Gastrocnemius medialis (tissue), 4 donors: ENCODE measurements at regions not wholly inside any gene's neighbourhood (a gene's known extent, or its start where the extent isn't known, plus 50 kb on each side); places are given as distances from the start of the nearest gene placed in this dataset.

ENCODE experiments used
- POLR2A ChIP-seq, 2 donors: fragments of 450-650 bp; IDR thresholded peaks; one replicate each; pipeline ENCODE4 v1.6.1; 2017; ENCODE audit warnings: antibody characterized with exemption in 2 of 2, mild to moderate bottlenecking in 2 of 2, moderate library complexity in 2 of 2
- TF ChIP-seq, protein P1 (sequence below), 5 experiments: fragments of 450-650 bp in 3 of 5; fragments of 200-600 bp in 2 of 5; sonication (generic) in 2 of 5; IDR thresholded peaks in 4 of 5; conservative IDR thresholded peaks in 1 of 5; 1 replicate in 4 of 5; 2 replicates in 1 of 5; pipeline ENCODE4 v1.5.1; 2016 to 2019; ENCODE audit warnings: antibody characterized with exemption in 5 of 5, mild to moderate bottlenecking in 3 of 5, moderate library complexity in 3 of 5

DNA sequence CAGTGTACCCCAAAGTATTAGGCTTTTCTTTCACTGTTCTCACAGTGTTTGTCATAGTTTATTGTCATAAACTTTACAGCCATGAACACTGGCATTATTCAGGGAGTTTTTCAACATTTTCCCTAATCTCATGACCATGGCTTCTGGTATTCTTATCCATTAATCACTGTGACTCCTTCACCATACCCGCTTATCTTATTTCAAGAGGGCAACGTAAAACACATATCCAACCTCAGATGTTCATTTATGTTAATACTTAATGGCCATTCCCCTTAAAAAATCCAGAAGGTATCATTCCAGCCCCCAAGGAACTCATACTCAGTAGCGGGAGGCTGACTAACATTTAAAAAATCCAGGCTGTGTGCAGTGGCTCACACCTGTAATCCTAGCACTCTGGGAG lies 78.5 kb upstream of the RGS4 start:
- TF ChIP-seq, protein P1, sequence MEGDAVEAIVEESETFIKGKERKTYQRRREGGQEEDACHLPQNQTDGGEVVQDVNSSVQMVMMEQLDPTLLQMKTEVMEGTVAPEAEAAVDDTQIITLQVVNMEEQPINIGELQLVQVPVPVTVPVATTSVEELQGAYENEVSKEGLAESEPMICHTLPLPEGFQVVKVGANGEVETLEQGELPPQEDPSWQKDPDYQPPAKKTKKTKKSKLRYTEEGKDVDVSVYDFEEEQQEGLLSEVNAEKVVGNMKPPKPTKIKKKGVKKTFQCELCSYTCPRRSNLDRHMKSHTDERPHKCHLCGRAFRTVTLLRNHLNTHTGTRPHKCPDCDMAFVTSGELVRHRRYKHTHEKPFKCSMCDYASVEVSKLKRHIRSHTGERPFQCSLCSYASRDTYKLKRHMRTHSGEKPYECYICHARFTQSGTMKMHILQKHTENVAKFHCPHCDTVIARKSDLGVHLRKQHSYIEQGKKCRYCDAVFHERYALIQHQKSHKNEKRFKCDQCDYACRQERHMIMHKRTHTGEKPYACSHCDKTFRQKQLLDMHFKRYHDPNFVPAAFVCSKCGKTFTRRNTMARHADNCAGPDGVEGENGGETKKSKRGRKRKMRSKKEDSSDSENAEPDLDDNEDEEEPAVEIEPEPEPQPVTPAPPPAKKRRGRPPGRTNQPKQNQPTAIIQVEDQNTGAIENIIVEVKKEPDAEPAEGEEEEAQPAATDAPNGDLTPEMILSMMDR (IDR thresholded peaks at IDR 0.05 in 4 of 5, conservative IDR thresholded peaks at IDR 0.05 in 1 of 5), result no peak
- no peak for TF ChIP-seq POLR2A (IDR thresholded peaks at IDR 0.05)
